Parathyroid adenoma (tissue), 2 donors: ENCODE measurements at regions not wholly inside any gene's neighbourhood (a gene's known extent, or its start where the extent isn't known, plus 50 kb on each side); places are given as distances from the start of the nearest gene placed in this dataset.

Experiments
- H2AFZ ChIP-seq: fragments of 300-600 bp; sonication (generic); one replicate; pipeline ENCODE4 v1.7.0; 2017; ENCODE audit warnings: antibody characterized with exemption, mild to moderate bottlenecking
- H3K27ac ChIP-seq: fragments of 300-600 bp; sonication (generic); one replicate; pipeline ENCODE4 v1.7.0; 2017
- H3K27me3 ChIP-seq: fragments of 300-600 bp; sonication (generic); one replicate; pipeline ENCODE4 v1.7.0; 2017; ENCODE audit warnings: low read length; ENCODE audit not compliant: control insufficient read depth, insufficient read depth
- H3K36me3 ChIP-seq: fragments of 300-600 bp; sonication (generic); one replicate; pipeline ENCODE4 v1.7.0; 2017; ENCODE audit warnings: low read length; ENCODE audit not compliant: control insufficient read depth, insufficient read depth
- H3K4me1 ChIP-seq: fragments of 300-600 bp; sonication (generic); one replicate; pipeline ENCODE4 v1.7.0; 2017; ENCODE audit warnings: control low read depth
- H3K4me2 ChIP-seq: fragments of 300-600 bp; sonication (generic); one replicate; pipeline ENCODE4 v1.7.0; 2017; ENCODE audit warnings: low read length
- H3K4me3 ChIP-seq: fragments of 300-600 bp; sonication (generic); one replicate; pipeline ENCODE4 v1.7.0; 2017; ENCODE audit warnings: low read depth, low read length
- H3K79me2 ChIP-seq: fragments of 300-600 bp; sonication (generic); one replicate; pipeline ENCODE4 v1.7.0; 2017; ENCODE audit warnings: control low read depth
- H3K9ac ChIP-seq: fragments of 300-600 bp; sonication (generic); one replicate; pipeline ENCODE4 v1.7.0; 2017; ENCODE audit warnings: mild to moderate bottlenecking
- H3K9me3 ChIP-seq: fragments of 300-600 bp; sonication (generic); one replicate; pipeline ENCODE4 v1.7.0; 2017; ENCODE audit warnings: low read length; ENCODE audit not compliant: control insufficient read depth
- TF ChIP-seq, protein P1 (sequence below): fragments of 300-600 bp; sonication (generic); IDR thresholded peaks from one replicate; pipeline ENCODE4 v1.7.0; 2017; ENCODE audit warnings: antibody characterized with exemption, mild to moderate bottlenecking
- donor health status: primary hyperparathyroidism.

GRCh38 chr5:106874974-106875373, 795.8 kb downstream of the EFNA5 start:
- Histone ChIP-seq H3K79me2 (no peaks in the 10 kb centered on the region), H3K27me3 (no peaks in the 10 kb centered on the region), H3K4me2 (no peak overlapping the region), H3K9ac (no peak overlapping the region), H3K27ac (no peak overlapping the region), H3K4me3 (no peak overlapping the region), H3K36me3 (no peaks in the 10 kb centered on the region), H3K9me3 (no peaks in the 10 kb centered on the region), H3K4me1 (no peaks in the 10 kb centered on the region), H2AFZ (no peak overlapping the region)
- TF ChIP-seq, protein P1, sequence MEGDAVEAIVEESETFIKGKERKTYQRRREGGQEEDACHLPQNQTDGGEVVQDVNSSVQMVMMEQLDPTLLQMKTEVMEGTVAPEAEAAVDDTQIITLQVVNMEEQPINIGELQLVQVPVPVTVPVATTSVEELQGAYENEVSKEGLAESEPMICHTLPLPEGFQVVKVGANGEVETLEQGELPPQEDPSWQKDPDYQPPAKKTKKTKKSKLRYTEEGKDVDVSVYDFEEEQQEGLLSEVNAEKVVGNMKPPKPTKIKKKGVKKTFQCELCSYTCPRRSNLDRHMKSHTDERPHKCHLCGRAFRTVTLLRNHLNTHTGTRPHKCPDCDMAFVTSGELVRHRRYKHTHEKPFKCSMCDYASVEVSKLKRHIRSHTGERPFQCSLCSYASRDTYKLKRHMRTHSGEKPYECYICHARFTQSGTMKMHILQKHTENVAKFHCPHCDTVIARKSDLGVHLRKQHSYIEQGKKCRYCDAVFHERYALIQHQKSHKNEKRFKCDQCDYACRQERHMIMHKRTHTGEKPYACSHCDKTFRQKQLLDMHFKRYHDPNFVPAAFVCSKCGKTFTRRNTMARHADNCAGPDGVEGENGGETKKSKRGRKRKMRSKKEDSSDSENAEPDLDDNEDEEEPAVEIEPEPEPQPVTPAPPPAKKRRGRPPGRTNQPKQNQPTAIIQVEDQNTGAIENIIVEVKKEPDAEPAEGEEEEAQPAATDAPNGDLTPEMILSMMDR = no peak

GRCh38 chr5:106874531-106874930, 796.2 kb downstream of the EFNA5 start:
- TF ChIP-seq, protein P1 = no peak
- Histone ChIP-seq H3K36me3 (no peaks in the 10 kb centered on the region), H3K27me3 (no peaks in the 10 kb centered on the region), H3K9ac (no peak overlapping the region), H3K4me2 (no peak overlapping the region), H3K4me1 (no peaks in the 10 kb centered on the region), H3K27ac (no peak overlapping the region), H3K4me3 (no peak overlapping the region), H3K9me3 (no peaks in the 10 kb centered on the region), H2AFZ (no peak overlapping the region), H3K79me2 (no peaks in the 10 kb centered on the region)

DNA sequence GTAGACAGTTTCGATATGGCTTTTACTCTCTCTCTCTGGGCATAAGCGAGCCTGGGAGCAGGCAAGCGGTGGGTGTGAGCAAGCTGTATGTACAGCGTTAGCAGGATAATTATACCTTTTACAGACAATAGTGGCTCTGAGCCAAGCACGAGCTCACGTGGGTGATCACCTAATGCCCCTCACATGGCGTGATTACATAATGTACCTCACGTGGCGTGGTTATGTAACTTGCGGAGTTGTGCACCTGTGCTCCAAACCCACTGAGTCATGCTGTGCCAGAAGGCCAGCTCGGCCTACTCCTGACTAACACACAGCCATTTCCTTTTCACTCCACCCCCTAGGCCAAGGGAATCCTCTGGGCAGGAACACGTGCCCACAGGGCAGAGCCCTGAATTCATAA, 797.2 kb downstream of the EFNA5 start:
- H3K36me3 ChIP-seq = no peaks in the 10 kb centered on the region
- TF ChIP-seq, protein P1 = no peak
- no peak overlapping the region for H3K4me3 ChIP-seq
- no peak overlapping the region for H3K27ac ChIP-seq
- H3K27me3 ChIP-seq = no peaks in the 10 kb centered on the region
- no peaks in the 10 kb centered on the region for H3K9me3 ChIP-seq
- no peak overlapping the region for H3K9ac ChIP-seq
- H2AFZ ChIP-seq = no peak overlapping the region
- H3K4me1 ChIP-seq = no peaks in the 10 kb centered on the region
- no peaks in the 10 kb centered on the region for H3K79me2 ChIP-seq
- no peak overlapping the region for H3K4me2 ChIP-seq

DNA sequence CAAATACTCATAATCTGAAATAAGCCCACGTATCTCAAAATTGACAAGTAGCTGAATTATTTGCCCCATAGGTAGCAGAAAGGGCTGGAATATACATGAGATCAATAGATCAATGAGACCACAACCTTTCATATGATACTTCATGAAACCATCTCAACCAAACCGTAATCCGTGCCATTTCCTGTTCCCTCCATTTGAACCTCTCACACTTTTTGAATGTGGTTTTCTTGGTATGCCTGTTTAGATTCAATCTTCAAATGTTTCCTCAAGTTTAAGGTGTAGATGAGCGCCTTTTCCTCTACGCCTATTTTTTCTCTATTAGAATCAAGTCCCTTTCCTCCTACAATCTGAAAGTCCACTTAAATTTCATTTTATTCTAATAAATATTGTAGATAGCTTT, 805.5 kb downstream of the EFNA5 start:
- Histone ChIP-seq H3K9ac (no peak overlapping the region), H3K79me2 (no peaks in the 10 kb centered on the region), H3K4me2 (no peak overlapping the region), H3K4me1 (no peaks in the 10 kb centered on the region), H3K27me3 (no peaks in the 10 kb centered on the region), H3K4me3 (no peak overlapping the region), H2AFZ (no peak overlapping the region), H3K27ac (no peak overlapping the region), H3K9me3 (no peaks in the 10 kb centered on the region), H3K36me3 (no peaks in the 10 kb centered on the region)
- TF ChIP-seq, protein P1 = no peak

- Histone ChIP-seq H2AFZ (no peak overlapping the region), H3K4me1 (no peaks in the 10 kb centered on the region), H3K79me2 (no peaks in the 10 kb centered on the region), H3K4me2 (no peak overlapping the region), H3K27me3 (no peaks in the 10 kb centered on the region), H3K4me3 (no peak overlapping the region), H3K36me3 (no peaks in the 10 kb centered on the region), H3K9ac (no peak overlapping the region), H3K27ac (no peak overlapping the region), H3K9me3 (no peaks in the 10 kb centered on the region)
- TF ChIP-seq, protein P1 = no peak
Measured at GRCh38 chr5:106862450-106863193, 808.1 kb downstream of the EFNA5 start.
